Right ventricle myocardium inferior (tissue), 1 donor: ENCODE measurements at regions not wholly inside any gene's neighbourhood (a gene's known extent, or its start where the extent isn't known, plus 50 kb on each side); places are given as distances from the start of the nearest gene placed in this dataset.
"Not testable (repeated sequence)": the region's sequence is repeated elsewhere in the genome, so short reads cannot be mapped to it uniquely, and the experiment has no call there.

Experiments
- ATAC-seq: fragments of 200-7000 bp; cut with Tn5 transposase; one replicate; pipeline ENCODE4 v1.9.1; 2020; ENCODE audit warnings: mild to moderate bottlenecking, moderate library complexity
- DNase-seq: peaks from one replicate; pipeline ENCODE4 v3.0.0; 2021; ENCODE audit errors: missing footprints
- intact Hi-C: fragments of 100-400 bp; cut with DNase I; formaldehyde crosslinking; loops from one replicate; pipeline ENCODE4 v1.11.0; 2022
- donor health status: DM: no; HTN: yes; CAD: no; lungs with severe emphysema.

GRCh38 chr9:12224449-12224848 is 468.7 kb upstream of the TYRP1 start:
- DNase-seq, result no peak
- ATAC-seq, result no peak
- intact Hi-C loops, result no loop called here

GRCh38 chr9:12230708-12231107 is 462.5 kb upstream of the TYRP1 start:
- DNase-seq (no peak), ATAC-seq (no peak)
- intact Hi-C loops, result no loop called here

GRCh38 chr9:12231832-12232231 is 461.4 kb upstream of the TYRP1 start:
- no peak for ATAC-seq
- DNase-seq, result no peak
- intact Hi-C loops, result no loop called here

GRCh38 chr9:12232836-12233235 is 460.3 kb upstream of the TYRP1 start:
- DNase-seq, result no peak
- intact Hi-C loops, result no loop called here
- ATAC-seq, result no peak

- ATAC-seq (no peak), DNase-seq (no peak)
- intact Hi-C loops, result no loop called here
Observed at GRCh38 chr9:12253941-12254340, 439.2 kb upstream of the TYRP1 start.

GRCh38 chr9:12266758-12267157 is 426.4 kb upstream of the TYRP1 start:
- ATAC-seq, result no peak
- no peak for DNase-seq
- intact Hi-C loops, result no loop called here

GRCh38 chr9:12271421-12271891 is 421.7 kb upstream of the TYRP1 start:
- intact Hi-C loops, result no loop called here
- ATAC-seq (no peak), DNase-seq (no peak)

- intact Hi-C loops, result no loop called here
- DNase-seq, result no peak
- ATAC-seq, result no peak
Observed at GRCh38 chr9:12272471-12273120, 420.6 kb upstream of the TYRP1 start.

GRCh38 chr9:12274577-12274976 is 418.6 kb upstream of the TYRP1 start:
- intact Hi-C loops, result no loop called here
- DNase-seq (no peak), ATAC-seq (no peak)

GRCh38 chr9:12276505-12276904 is 416.7 kb upstream of the TYRP1 start:
- DNase-seq (no peak), ATAC-seq (no peak)
- intact Hi-C loops, result no loop called here

- intact Hi-C loops, result no loop called here
- DNase-seq (no peak), ATAC-seq (no peak)
Observed at GRCh38 chr9:12289711-12290110, 403.5 kb upstream of the TYRP1 start.

GRCh38 chr9:12290166-12290869 is 402.9 kb upstream of the TYRP1 start:
- ATAC-seq, result no peak
- intact Hi-C loops, result no loop called here
- no peak for DNase-seq

GRCh38 chr9:12305211-12305610 is 388.0 kb upstream of the TYRP1 start:
- ATAC-seq, result no peak
- DNase-seq, result no peak
- intact Hi-C loops, result no loop called here

- ATAC-seq (no peak), DNase-seq (no peak)
- intact Hi-C loops, result no loop called here
Observed at GRCh38 chr9:12314589-12314988, 378.6 kb upstream of the TYRP1 start.

GRCh38 chr9:12318732-12319685 is 374.2 kb upstream of the TYRP1 start:
- intact Hi-C loops, result no loop called here
- DNase-seq (no peak), ATAC-seq (no peak)

GRCh38 chr9:12329623-12329985 is 363.6 kb upstream of the TYRP1 start:
- ATAC-seq (no peak), DNase-seq (no peak)
- intact Hi-C loops, result no loop called here

- not testable (repeated sequence) for DNase-seq
- intact Hi-C loops, result loop anchor here (10.0 kb wide), 1 partner anchor 131 kb away; no protein-coding TSS in a partner anchor
Observed at GRCh38 chr9:12333966-12334365, 359.2 kb upstream of the TYRP1 start.

GRCh38 chr9:12350775-12351174 is 342.4 kb upstream of the TYRP1 start:
- DNase-seq (no peak), ATAC-seq (no peak)
- intact Hi-C loops, result no loop called here

More at GRCh38 chr9:12333966-12334365, 359.2 kb upstream of the TYRP1 start:
- not testable (repeated sequence) for ATAC-seq

- intact Hi-C loops, result no loop called here
- ATAC-seq, result no peak
- no peak for DNase-seq
Observed at GRCh38 chr9:12351293-12352044, 341.7 kb upstream of the TYRP1 start.
